NT2/D1 (cell line): ENCODE measurements at regions not wholly inside any gene's neighbourhood (a gene's known extent, or its start where the extent isn't known, plus 50 kb on each side); places are given as distances from the start of the nearest gene placed in this dataset.

ENCODE experiments used
- SUZ12 ChIP-seq: IDR thresholded peaks from 2 replicates; pipeline ENCODE4 v1.6.1; 2011; ENCODE audit not compliant: insufficient read length, insufficient read depth; ENCODE audit errors: extremely low read depth
- YY1 ChIP-seq: IDR thresholded peaks from 2 replicates; pipeline ENCODE4 v1.6.1; 2011; ENCODE audit not compliant: insufficient read length, insufficient read depth

- no peak for TF ChIP-seq YY1
- TF ChIP-seq SUZ12 = no peak
Observed at GRCh38 chr7:17471325-17471724, 172.9 kb downstream of the AHR start.
